Endothelial cell (in vitro differentiated cells): ENCODE measurements at regions not wholly inside any gene's neighbourhood (a gene's known extent, or its start where the extent isn't known, plus 50 kb on each side); places are given as distances from the start of the nearest gene placed in this dataset.

Experiments
- DNase-seq: peaks from one replicate; pipeline ENCODE4 v3.0.0; 2021; ENCODE audit warnings: low spot score
- H3K27ac Mint-ChIP-seq: one replicate; pipeline ENCODE4 v1.8.0; 2021; ENCODE audit warnings: mixed read lengths, inconsistent platforms; ENCODE audit not compliant: unreplicated experiment
- H3K27me3 Mint-ChIP-seq: one replicate; pipeline ENCODE4 v1.8.0; 2021; ENCODE audit warnings: mild to moderate bottlenecking, moderate library complexity, mixed read lengths, inconsistent platforms; ENCODE audit not compliant: unreplicated experiment
- H3K36me3 Mint-ChIP-seq: one replicate; pipeline ENCODE4 v1.8.0; 2021; ENCODE audit warnings: mild to moderate bottlenecking, low read depth, mixed read lengths, inconsistent platforms; ENCODE audit not compliant: unreplicated experiment
- H3K4me1 Mint-ChIP-seq: one replicate; pipeline ENCODE4 v1.8.0; 2021; ENCODE audit warnings: mild to moderate bottlenecking, mixed read lengths, inconsistent platforms; ENCODE audit not compliant: unreplicated experiment
- H3K4me3 Mint-ChIP-seq: one replicate; pipeline ENCODE4 v1.8.0; 2021; ENCODE audit warnings: mild to moderate bottlenecking, mixed read lengths, inconsistent platforms; ENCODE audit not compliant: unreplicated experiment
- H3K9me3 Mint-ChIP-seq: one replicate; pipeline ENCODE4 v1.8.0; 2021; ENCODE audit warnings: mixed read lengths, inconsistent platforms; ENCODE audit not compliant: unreplicated experiment
- TF ChIP-seq, protein P1 (sequence below): fragments of 200-600 bp; sonication (generic); IDR thresholded peaks from one replicate; pipeline ENCODE4 v1.5.0; 2021; ENCODE audit warnings: antibody characterized with exemption; ENCODE audit not compliant: unreplicated experiment

DNA sequence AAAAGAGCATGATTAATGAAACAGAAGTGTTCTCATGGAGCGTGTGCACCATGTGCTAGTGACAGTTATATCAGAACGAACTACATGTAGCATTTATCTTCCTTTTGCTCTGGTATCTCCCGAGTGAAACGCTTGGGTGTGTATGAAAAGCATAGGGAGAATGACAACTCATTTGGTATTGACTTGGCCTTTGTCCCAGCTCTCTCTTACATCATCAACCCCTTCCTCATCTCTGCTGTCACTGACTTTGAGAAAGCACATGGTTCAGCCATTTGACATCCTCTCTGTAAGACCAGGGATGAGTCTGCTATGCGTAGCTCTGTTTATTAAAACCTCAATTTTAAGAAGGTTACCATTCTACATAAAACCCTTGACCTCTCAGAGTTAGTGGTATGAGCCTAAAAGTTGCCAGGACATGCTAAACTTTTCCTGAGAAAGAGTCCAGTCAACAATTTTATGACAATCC, 201.0 kb downstream of the NRIP1 start:
- no peaks in the 10 kb centered on the region for H3K9me3 Mint-ChIP-seq
- peaks cover 12% of the 10 kb centered on the region for H3K36me3 Mint-ChIP-seq
- H3K4me3 Mint-ChIP-seq, result no peak overlapping the region
- H3K27me3 Mint-ChIP-seq, result peaks cover 6% of the 10 kb centered on the region
- H3K27ac Mint-ChIP-seq, result no peak overlapping the region
- DNase-seq, result no peak
- TF ChIP-seq, protein P1, sequence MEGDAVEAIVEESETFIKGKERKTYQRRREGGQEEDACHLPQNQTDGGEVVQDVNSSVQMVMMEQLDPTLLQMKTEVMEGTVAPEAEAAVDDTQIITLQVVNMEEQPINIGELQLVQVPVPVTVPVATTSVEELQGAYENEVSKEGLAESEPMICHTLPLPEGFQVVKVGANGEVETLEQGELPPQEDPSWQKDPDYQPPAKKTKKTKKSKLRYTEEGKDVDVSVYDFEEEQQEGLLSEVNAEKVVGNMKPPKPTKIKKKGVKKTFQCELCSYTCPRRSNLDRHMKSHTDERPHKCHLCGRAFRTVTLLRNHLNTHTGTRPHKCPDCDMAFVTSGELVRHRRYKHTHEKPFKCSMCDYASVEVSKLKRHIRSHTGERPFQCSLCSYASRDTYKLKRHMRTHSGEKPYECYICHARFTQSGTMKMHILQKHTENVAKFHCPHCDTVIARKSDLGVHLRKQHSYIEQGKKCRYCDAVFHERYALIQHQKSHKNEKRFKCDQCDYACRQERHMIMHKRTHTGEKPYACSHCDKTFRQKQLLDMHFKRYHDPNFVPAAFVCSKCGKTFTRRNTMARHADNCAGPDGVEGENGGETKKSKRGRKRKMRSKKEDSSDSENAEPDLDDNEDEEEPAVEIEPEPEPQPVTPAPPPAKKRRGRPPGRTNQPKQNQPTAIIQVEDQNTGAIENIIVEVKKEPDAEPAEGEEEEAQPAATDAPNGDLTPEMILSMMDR, result no peak
- H3K4me1 Mint-ChIP-seq, result peaks cover 27% of the 10 kb centered on the region

DNA sequence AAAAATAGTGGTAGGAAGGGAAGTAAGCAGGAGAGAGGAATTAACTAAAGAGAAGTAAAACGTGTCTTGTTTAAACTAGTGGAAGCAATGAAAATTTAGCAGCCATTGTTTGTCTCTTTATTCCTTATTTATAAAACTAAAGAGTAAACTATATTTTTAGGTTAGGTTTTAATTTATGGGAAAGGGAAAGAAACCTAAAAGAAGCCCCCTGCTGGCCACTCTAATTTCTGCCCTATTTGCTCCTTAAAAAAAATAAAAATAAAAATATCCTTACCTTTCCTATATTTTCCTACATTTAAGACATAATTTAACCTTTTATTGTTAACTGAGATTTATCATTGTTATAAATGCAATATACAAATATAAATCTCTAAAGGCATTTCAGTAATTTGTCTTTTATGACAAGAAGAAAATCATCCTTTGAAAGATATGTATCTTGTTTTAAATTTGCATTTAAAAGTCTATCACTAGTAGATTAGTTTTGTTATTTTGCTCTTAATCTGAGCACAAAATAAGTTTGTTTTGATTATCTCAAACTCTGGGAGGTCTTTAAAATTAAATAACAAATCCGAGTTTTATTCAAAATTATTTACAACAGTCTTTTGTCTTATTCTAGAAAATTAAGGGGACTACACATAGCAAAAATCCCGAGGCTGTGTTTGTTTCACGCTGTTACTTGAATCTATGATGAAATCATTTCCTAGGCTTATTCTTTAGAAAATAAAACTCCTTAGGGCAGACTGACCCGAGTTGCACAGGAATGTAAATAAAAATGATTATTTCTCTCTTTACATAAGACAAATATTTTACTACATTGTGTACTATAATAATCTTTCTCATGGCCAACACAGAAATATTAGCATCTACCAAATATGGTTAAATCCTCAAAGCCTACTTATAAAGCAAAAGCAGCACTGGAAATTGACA, 201.7 kb downstream of the NRIP1 start:
- Mint-ChIP-seq H3K27me3 (peaks cover 6% of the 10 kb centered on the region), H3K36me3 (peaks cover 12% of the 10 kb centered on the region), H3K4me1 (peaks cover 20% of the 10 kb centered on the region), H3K4me3 (no peak overlapping the region), H3K27ac (no peak overlapping the region), H3K9me3 (no peaks in the 10 kb centered on the region)
- DNase-seq, result peak; percentile 17
- TF ChIP-seq, protein P1, result peak; percentile 89

DNA sequence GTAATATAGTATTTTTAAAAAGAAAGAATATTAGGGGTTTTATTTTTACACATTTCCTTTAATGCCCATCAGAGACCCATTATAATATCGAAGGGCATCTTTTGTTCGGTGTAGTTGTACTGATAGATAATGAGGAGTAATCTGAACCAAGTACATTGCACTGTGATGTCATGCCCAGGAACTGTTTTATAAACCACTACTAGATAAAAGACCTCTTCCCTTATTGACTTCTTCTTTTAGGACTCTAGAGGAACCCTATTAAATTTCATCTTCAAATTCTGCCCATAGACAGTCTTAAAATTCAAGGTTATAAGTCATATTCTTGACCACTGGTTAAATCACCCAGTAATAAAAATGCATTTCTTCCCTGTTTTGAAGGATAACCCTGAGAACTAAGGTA, 206.5 kb downstream of the NRIP1 start:
- no peak for DNase-seq
- Mint-ChIP-seq H3K36me3 (peaks cover 12% of the 10 kb centered on the region), H3K9me3 (no peaks in the 10 kb centered on the region), H3K4me3 (no peak overlapping the region), H3K27ac (no peak overlapping the region), H3K27me3 (peaks cover 6% of the 10 kb centered on the region), H3K4me1 (no peaks in the 10 kb centered on the region)
- TF ChIP-seq, protein P1, result no peak

DNA sequence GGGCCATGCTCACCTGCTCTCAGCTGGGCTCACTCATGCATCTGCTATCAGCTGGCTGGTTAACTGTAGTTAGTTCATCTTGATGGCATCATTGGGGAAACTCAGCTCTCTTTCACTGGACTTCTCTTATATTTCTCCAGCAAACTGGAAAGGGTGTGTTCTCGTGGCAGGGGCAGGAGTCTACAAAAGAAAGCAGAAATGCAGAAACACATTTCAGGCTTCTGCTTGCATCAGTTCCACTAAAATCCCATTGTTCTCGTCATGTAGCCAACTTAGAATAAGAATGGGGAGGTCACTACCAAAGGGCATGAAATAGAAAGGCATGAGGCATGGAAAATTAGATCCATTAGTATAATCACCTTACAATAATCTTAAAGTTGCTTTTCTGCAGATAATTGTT, 207.3 kb downstream of the NRIP1 start:
- peaks cover 12% of the 10 kb centered on the region for H3K36me3 Mint-ChIP-seq
- no peaks in the 10 kb centered on the region for H3K4me1 Mint-ChIP-seq
- DNase-seq, result no peak
- H3K27ac Mint-ChIP-seq, result no peak overlapping the region
- H3K27me3 Mint-ChIP-seq, result peaks cover 6% of the 10 kb centered on the region
- H3K9me3 Mint-ChIP-seq, result no peaks in the 10 kb centered on the region
- TF ChIP-seq, protein P1, result no peak
- H3K4me3 Mint-ChIP-seq, result no peak overlapping the region

DNA sequence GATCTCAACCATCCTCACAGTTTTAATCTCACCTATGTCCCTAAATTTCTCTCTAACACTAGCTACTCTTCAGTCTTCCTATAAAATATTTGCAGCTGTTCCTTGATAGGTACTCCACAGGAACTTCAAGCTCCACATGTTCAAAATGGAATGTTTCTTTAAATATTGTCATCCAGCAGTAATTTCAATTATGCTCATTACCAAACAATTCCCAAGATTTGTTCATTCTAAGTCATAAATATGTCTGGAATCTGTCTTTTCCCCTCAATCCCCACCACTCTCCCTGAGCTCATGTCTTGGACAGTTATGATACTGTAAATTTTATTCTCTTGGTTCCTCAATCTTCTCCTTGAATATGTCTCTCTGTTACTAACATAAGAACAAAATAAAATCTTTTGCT, 214.4 kb downstream of the NRIP1 start:
- Mint-ChIP-seq H3K27me3 (no peaks in the 10 kb centered on the region), H3K4me1 (no peaks in the 10 kb centered on the region), H3K4me3 (no peak overlapping the region), H3K27ac (no peak overlapping the region), H3K9me3 (no peaks in the 10 kb centered on the region), H3K36me3 (peaks cover 7% of the 10 kb centered on the region)
- TF ChIP-seq, protein P1, result no peak
- DNase-seq, result no peak
